DND-41 (cell line): ENCODE measurements at regions not wholly inside any gene's neighbourhood (a gene's known extent, or its start where the extent isn't known, plus 50 kb on each side); places are given as distances from the start of the nearest gene placed in this dataset.

Source experiments
- ATAC-seq: fragments of 200-7000 bp; cut with Tn5 transposase; 3 replicates; pipeline ENCODE4 v1.9.1; 2021; ENCODE audit warnings: low read depth; ENCODE audit not compliant: insufficient read depth
- DNase-seq: peaks from one replicate; pipeline ENCODE4 v3.0.0-alpha.2; 2020
- H2AFZ ChIP-seq: 2 replicates; pipeline ENCODE4 v1.6.0; 2012; ENCODE audit warnings: low read depth, low read length
- H3K27ac ChIP-seq: 2 replicates; pipeline ENCODE4 v1.5.1; 2012; ENCODE audit warnings: low read length, inconsistent platforms
- H3K27me3 ChIP-seq: fragments of 200-600 bp; sonication (generic); 2 replicates; pipeline ENCODE4 v1.6.0; 2012; ENCODE audit warnings: low read length, mild to moderate bottlenecking, inconsistent platforms; ENCODE audit not compliant: insufficient read depth, poor library complexity
- H3K36me3 ChIP-seq: 2 replicates; pipeline ENCODE4 v1.5.1; 2012; ENCODE audit warnings: low read length, inconsistent platforms; ENCODE audit not compliant: insufficient read depth
- H3K4me1 ChIP-seq: 2 replicates; pipeline ENCODE4 v1.5.1; 2012; ENCODE audit warnings: mild to moderate bottlenecking, low read length; ENCODE audit not compliant: insufficient read depth
- H3K4me2 ChIP-seq: 2 replicates; pipeline ENCODE4 v1.6.0; 2012; ENCODE audit warnings: mild to moderate bottlenecking, moderate library complexity, low read length, inconsistent platforms; ENCODE audit not compliant: insufficient read depth
- H3K4me3 ChIP-seq, 2 experiments: fragments of 200-600 bp in 1 of 2; shearing (Covaris generic) in 1 of 2; 2 replicates each; pipeline ENCODE4 v1.5.1; 2012 to 2016; ENCODE audit warnings: inconsistent platforms in 2 of 2, low read length in 2 of 2, mild to moderate bottlenecking in 2 of 2, low read depth in 1 of 2, moderate library complexity in 1 of 2
- H3K79me2 ChIP-seq: 2 replicates; pipeline ENCODE4 v1.6.0; 2012; ENCODE audit warnings: low read length, inconsistent platforms; ENCODE audit not compliant: insufficient read depth
- H3K9ac ChIP-seq: 2 replicates; pipeline ENCODE4 v1.6.0; 2012; ENCODE audit warnings: low read depth, mild to moderate bottlenecking, inconsistent platforms, low read length, moderate library complexity
- H3K9me3 ChIP-seq: 2 replicates; pipeline ENCODE4 v1.5.1; 2012; ENCODE audit warnings: low read length, moderate library complexity, mild to moderate bottlenecking, inconsistent platforms; ENCODE audit not compliant: insufficient read depth, severe bottlenecking
- H4K20me1 ChIP-seq: 2 replicates; pipeline ENCODE4 v1.6.0; 2012; ENCODE audit warnings: low read length; ENCODE audit not compliant: insufficient read depth
- EZH2 ChIP-seq: IDR thresholded peaks from 3 replicates; pipeline ENCODE4 v1.6.1; 2012; ENCODE audit warnings: borderline replicate concordance, low read depth, mild to moderate bottlenecking, moderate library complexity, low read length, inconsistent platforms; ENCODE audit not compliant: severe bottlenecking
- TF ChIP-seq, protein P1 (sequence below): IDR thresholded peaks from 2 replicates; pipeline ENCODE4 v1.5.1; 2012; ENCODE audit warnings: borderline replicate concordance, low read length, moderate library complexity, mild to moderate bottlenecking; ENCODE audit not compliant: poor library complexity, severe bottlenecking; ENCODE audit errors: extremely low read depth

GRCh38 chr5:91541696-91542095, 158.6 kb upstream of the ARRDC3 start:
- Histone ChIP-seq H3K9ac (no peak overlapping the region), H3K79me2 (no peaks in the 10 kb centered on the region), H3K4me3 (no peak overlapping the region), H3K27me3 (no peaks in the 10 kb centered on the region), H3K4me1 (no peaks in the 10 kb centered on the region), H3K9me3 (no peaks in the 10 kb centered on the region), H3K27ac (no peak overlapping the region), H4K20me1 (no peaks in the 10 kb centered on the region), H3K4me2 (no peak overlapping the region), H2AFZ (no peak overlapping the region), H3K36me3 (no peaks in the 10 kb centered on the region)
- DNase-seq (no peak), ATAC-seq (no peak)
- TF ChIP-seq, protein P1, sequence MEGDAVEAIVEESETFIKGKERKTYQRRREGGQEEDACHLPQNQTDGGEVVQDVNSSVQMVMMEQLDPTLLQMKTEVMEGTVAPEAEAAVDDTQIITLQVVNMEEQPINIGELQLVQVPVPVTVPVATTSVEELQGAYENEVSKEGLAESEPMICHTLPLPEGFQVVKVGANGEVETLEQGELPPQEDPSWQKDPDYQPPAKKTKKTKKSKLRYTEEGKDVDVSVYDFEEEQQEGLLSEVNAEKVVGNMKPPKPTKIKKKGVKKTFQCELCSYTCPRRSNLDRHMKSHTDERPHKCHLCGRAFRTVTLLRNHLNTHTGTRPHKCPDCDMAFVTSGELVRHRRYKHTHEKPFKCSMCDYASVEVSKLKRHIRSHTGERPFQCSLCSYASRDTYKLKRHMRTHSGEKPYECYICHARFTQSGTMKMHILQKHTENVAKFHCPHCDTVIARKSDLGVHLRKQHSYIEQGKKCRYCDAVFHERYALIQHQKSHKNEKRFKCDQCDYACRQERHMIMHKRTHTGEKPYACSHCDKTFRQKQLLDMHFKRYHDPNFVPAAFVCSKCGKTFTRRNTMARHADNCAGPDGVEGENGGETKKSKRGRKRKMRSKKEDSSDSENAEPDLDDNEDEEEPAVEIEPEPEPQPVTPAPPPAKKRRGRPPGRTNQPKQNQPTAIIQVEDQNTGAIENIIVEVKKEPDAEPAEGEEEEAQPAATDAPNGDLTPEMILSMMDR: no peak
- TF ChIP-seq EZH2: no peak

DNA sequence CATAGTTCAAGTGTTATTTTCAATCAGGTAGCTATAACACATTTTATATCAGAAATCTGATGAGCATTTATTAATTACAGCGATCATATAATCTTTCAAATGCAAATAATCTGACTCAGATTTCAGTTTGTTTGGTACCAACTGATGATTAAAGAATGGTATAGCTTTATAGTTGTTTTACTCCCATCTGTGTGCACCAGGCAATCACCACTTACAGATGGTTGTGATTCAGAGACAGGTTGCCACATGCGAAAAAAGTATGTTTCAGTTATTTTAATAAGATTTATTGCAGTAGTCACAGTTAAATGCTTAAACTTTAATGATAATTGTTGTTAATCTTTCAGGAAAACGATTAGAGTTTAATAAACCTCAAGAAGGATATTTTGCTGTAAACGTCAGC, 155.1 kb upstream of the ARRDC3 start:
- no peak overlapping the region for H2AFZ ChIP-seq
- H3K4me2 ChIP-seq: no peak overlapping the region
- no peaks in the 10 kb centered on the region for H3K79me2 ChIP-seq
- no peaks in the 10 kb centered on the region for H3K27me3 ChIP-seq
- no peaks in the 10 kb centered on the region for H3K36me3 ChIP-seq
- no peaks in the 10 kb centered on the region for H3K4me1 ChIP-seq
- no peak overlapping the region for H3K9ac ChIP-seq
- DNase-seq (no peak), ATAC-seq (no peak)
- no peak overlapping the region for H3K4me3 ChIP-seq
- no peaks in the 10 kb centered on the region for H4K20me1 ChIP-seq
- no peak for TF ChIP-seq EZH2
- TF ChIP-seq, protein P1: no peak
- no peak overlapping the region for H3K27ac ChIP-seq
- no peaks in the 10 kb centered on the region for H3K9me3 ChIP-seq

- Histone ChIP-seq H3K27ac (no peak overlapping the region), H3K27me3 (no peaks in the 10 kb centered on the region), H3K4me2 (no peak overlapping the region), H3K9ac (no peak overlapping the region), H3K79me2 (no peaks in the 10 kb centered on the region), H3K4me3 (no peak overlapping the region), H4K20me1 (no peaks in the 10 kb centered on the region), H2AFZ (no peak overlapping the region), H3K9me3 (no peaks in the 10 kb centered on the region), H3K36me3 (no peaks in the 10 kb centered on the region), H3K4me1 (no peaks in the 10 kb centered on the region)
- no peak for TF ChIP-seq EZH2
- TF ChIP-seq, protein P1: no peak
- DNase-seq: no peak
- no peak for ATAC-seq
Observed at GRCh38 chr5:91535499-91535898, 152.4 kb upstream of the ARRDC3 start.

DNA sequence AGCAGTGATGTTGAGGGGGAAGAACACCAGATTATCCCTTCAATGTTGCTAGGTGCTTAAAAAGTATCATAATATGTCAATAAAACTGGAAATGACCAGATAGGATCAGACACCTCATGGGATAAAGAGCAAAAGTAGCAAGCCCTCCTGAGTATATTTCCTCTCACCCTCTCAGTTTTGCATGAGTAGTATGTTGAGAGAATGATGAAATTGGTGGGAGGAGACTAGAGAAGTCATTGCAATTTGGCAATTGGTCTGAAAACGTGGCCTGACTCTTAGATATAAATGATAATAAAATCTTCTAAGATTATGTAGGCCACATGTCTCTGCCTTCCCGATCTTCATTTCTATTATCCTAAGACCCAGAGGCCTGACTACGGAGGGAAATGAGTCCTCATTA, 151.2 kb upstream of the ARRDC3 start:
- ATAC-seq (no peak), DNase-seq (no peak)
- Histone ChIP-seq H3K4me3 (no peak overlapping the region), H3K27me3 (no peaks in the 10 kb centered on the region), H3K4me2 (no peak overlapping the region), H3K36me3 (no peaks in the 10 kb centered on the region), H4K20me1 (no peaks in the 10 kb centered on the region), H3K4me1 (no peaks in the 10 kb centered on the region), H3K9ac (no peak overlapping the region), H2AFZ (no peak overlapping the region), H3K79me2 (no peaks in the 10 kb centered on the region), H3K9me3 (no peaks in the 10 kb centered on the region), H3K27ac (no peak overlapping the region)
- TF ChIP-seq, protein P1: no peak
- TF ChIP-seq EZH2: no peak
